ENCODE measurements at regions not wholly inside any gene's neighbourhood (a gene's known extent, or its start where the extent isn't known, plus 50 kb on each side); places are given as distances from the start of the nearest gene placed in this dataset.

GRCh38 chr5:143566139-143566538 is 162.7 kb upstream of the NR3C1 start:
- no peak overlapping the region for H3K4me3 ChIP-seq (ENCODE audit: low read length, poor library complexity, severe bottlenecking)

GRCh38 chr5:143564417-143564816 is 160.9 kb upstream of the NR3C1 start:
- Histone ChIP-seq H3K9me2 (replicated peaks; ENCODE audit: low read depth, low read length) (no peaks in the 10 kb centered on the region), H4K20me1 (ENCODE audit: insufficient read depth, low read length, poor library complexity, severe bottlenecking) (no peaks in the 10 kb centered on the region), H3K27me3 (ENCODE audit: insufficient read depth, low read length, poor library complexity, severe bottlenecking) (no peaks in the 10 kb centered on the region), H3F3A (ENCODE audit: low read depth) (no peaks in the 10 kb centered on the region), H3K4me2 (ENCODE audit: low read depth, low read length, poor library complexity, severe bottlenecking) (no peak overlapping the region), H3K9me3 (ENCODE audit: insufficient read depth, low read depth, low read length) (no peaks in the 10 kb centered on the region), H3K79me2 (ENCODE audit: insufficient read depth, low read length) (no peaks in the 10 kb centered on the region), H3K4me1 (ENCODE audit: insufficient read depth, low read length, poor library complexity, severe bottlenecking) (no peaks in the 10 kb centered on the region), H3K4me3 (ENCODE audit: low read length, poor library complexity, severe bottlenecking) (no peak overlapping the region), H3K9ac (ENCODE audit: low read depth, low read length, poor library complexity, severe bottlenecking) (no peak overlapping the region), H3K36me3 (ENCODE audit: insufficient read depth, low read length) (no peaks in the 10 kb centered on the region), H2AFZ (ENCODE audit: low read length) (no peak overlapping the region)
- TF ChIP-seq EZH2phosphoT487 (IDR thresholded peaks at IDR 0.05; ENCODE audit: borderline replicate concordance) (no peak), CTCF (conservative IDR thresholded peaks at IDR 0.05; ENCODE audit: low read length) (no peak)

More at GRCh38 chr5:143566139-143566538, 162.7 kb upstream of the NR3C1 start:
- H3K9me2 ChIP-seq (replicated peaks; ENCODE audit: low read depth, low read length), result no peaks in the 10 kb centered on the region
- H3K9ac ChIP-seq (ENCODE audit: low read depth, low read length, poor library complexity, severe bottlenecking), result no peak overlapping the region
- no peak overlapping the region for H3K4me2 ChIP-seq (ENCODE audit: low read depth, low read length, poor library complexity, severe bottlenecking)
- no peaks in the 10 kb centered on the region for H3F3A ChIP-seq (ENCODE audit: low read depth)
- TF ChIP-seq EZH2phosphoT487 (IDR thresholded peaks at IDR 0.05; ENCODE audit: borderline replicate concordance) (no peak), CTCF (conservative IDR thresholded peaks at IDR 0.05; ENCODE audit: low read length) (no peak)
- H4K20me1 ChIP-seq (ENCODE audit: insufficient read depth, low read length, poor library complexity, severe bottlenecking), result no peaks in the 10 kb centered on the region
- no peak overlapping the region for H2AFZ ChIP-seq (ENCODE audit: low read length)
- H3K79me2 ChIP-seq (ENCODE audit: insufficient read depth, low read length), result no peaks in the 10 kb centered on the region
- no peaks in the 10 kb centered on the region for H3K4me1 ChIP-seq (ENCODE audit: insufficient read depth, low read length, poor library complexity, severe bottlenecking)
- H3K27me3 ChIP-seq (ENCODE audit: insufficient read depth, low read length, poor library complexity, severe bottlenecking), result no peaks in the 10 kb centered on the region
- H3K36me3 ChIP-seq (ENCODE audit: insufficient read depth, low read length), result no peaks in the 10 kb centered on the region
- no peaks in the 10 kb centered on the region for H3K9me3 ChIP-seq (ENCODE audit: insufficient read depth, low read depth, low read length)

GRCh38 chr5:143562935-143563334 is 159.4 kb upstream of the NR3C1 start:
- no peak overlapping the region for H3K9ac ChIP-seq (ENCODE audit: low read depth, low read length, poor library complexity, severe bottlenecking)
- no peaks in the 10 kb centered on the region for H3K79me2 ChIP-seq (ENCODE audit: insufficient read depth, low read length)
- H3K4me1 ChIP-seq (ENCODE audit: insufficient read depth, low read length, poor library complexity, severe bottlenecking), result no peaks in the 10 kb centered on the region
- H4K20me1 ChIP-seq (ENCODE audit: insufficient read depth, low read length, poor library complexity, severe bottlenecking), result no peaks in the 10 kb centered on the region
- no peak overlapping the region for H2AFZ ChIP-seq (ENCODE audit: low read length)
- no peaks in the 10 kb centered on the region for H3K27me3 ChIP-seq (ENCODE audit: insufficient read depth, low read length, poor library complexity, severe bottlenecking)
- no peaks in the 10 kb centered on the region for H3K9me2 ChIP-seq (replicated peaks; ENCODE audit: low read depth, low read length)
- no peak overlapping the region for H3K4me2 ChIP-seq (ENCODE audit: low read depth, low read length, poor library complexity, severe bottlenecking)
- H3K9me3 ChIP-seq (ENCODE audit: insufficient read depth, low read depth, low read length), result no peaks in the 10 kb centered on the region
- H3F3A ChIP-seq (ENCODE audit: low read depth), result no peaks in the 10 kb centered on the region
- TF ChIP-seq EZH2phosphoT487 (IDR thresholded peaks at IDR 0.05; ENCODE audit: borderline replicate concordance) (no peak), CTCF (conservative IDR thresholded peaks at IDR 0.05; ENCODE audit: low read length) (no peak)
- H3K4me3 ChIP-seq (ENCODE audit: low read length, poor library complexity, severe bottlenecking), result no peak overlapping the region
- no peaks in the 10 kb centered on the region for H3K36me3 ChIP-seq (ENCODE audit: insufficient read depth, low read length)
